ENCODE measurements at regions not wholly inside any gene's neighbourhood (a gene's known extent, or its start where the extent isn't known, plus 50 kb on each side); places are given as distances from the start of the nearest gene placed in this dataset.

- TF ChIP-seq CHD7 (IDR thresholded peaks at IDR 0.05; ENCODE audit: insufficient replicate concordance, low read length) (no peak), GTF2F1 (IDR thresholded peaks at IDR 0.05; ENCODE audit: borderline replicate concordance, low read depth, low read length) (no peak), GABPA (IDR thresholded peaks at IDR 0.05; ENCODE audit: borderline replicate concordance, insufficient read depth, low read length) (no peak), ATF2 (IDR thresholded peaks at IDR 0.05; ENCODE audit: low read length) (no peak), TAF7 (optimal IDR thresholded peaks at IDR 0.05; ENCODE audit: borderline replicate concordance, low read depth, low read length) (no peak), SP4 (IDR thresholded peaks at IDR 0.05; ENCODE audit: low read length) (no peak), KDM4A (IDR thresholded peaks at IDR 0.05; ENCODE audit: low read depth, low read length, severe bottlenecking) (no peak), ATF3 (IDR thresholded peaks at IDR 0.05; ENCODE audit: insufficient read depth, low read depth, low read length) (no peak)
These were observed 155.7 kb upstream of the SH3BP4 start (continued) for GRCh38 chr2:234796045-234796591.
